D721Med (cell line): ENCODE measurements at regions not wholly inside any gene's neighbourhood (a gene's known extent, or its start where the extent isn't known, plus 50 kb on each side); places are given as distances from the start of the nearest gene placed in this dataset.

ENCODE experiments used
- DNase-seq: peaks from one replicate; pipeline ENCODE4 v3.0.0; 2011; ENCODE audit warnings: low spot score; ENCODE audit not compliant: insufficient read length
- FAIRE-seq: peaks from 2 replicates; lab custom pipeline; 2011; peaks lifted over from hg19 to GRCh38; lab: Jason Lieb, UNC
- CTCF ChIP-seq: IDR thresholded peaks from 2 replicates; pipeline ENCODE4 v1.5.1; 2012; ENCODE audit warnings: mild to moderate bottlenecking, control low read depth; ENCODE audit not compliant: insufficient read depth; ENCODE audit errors: missing control alignments

GRCh38 chr13:36608474-36608873 lies 65.3 kb upstream of the SERTM1 start:
- FAIRE-seq: no peak
- no peak for DNase-seq
- no peak for TF ChIP-seq CTCF

GRCh38 chr13:36612230-36612629 lies 61.6 kb upstream of the SERTM1 start:
- TF ChIP-seq CTCF: no peak
- FAIRE-seq (no peak), DNase-seq (no peak)

GRCh38 chr13:36616706-36617105 lies 57.1 kb upstream of the SERTM1 start:
- FAIRE-seq (no peak), DNase-seq (no peak)
- no peak for TF ChIP-seq CTCF

- FAIRE-seq (no peak), DNase-seq (no peak)
- TF ChIP-seq CTCF: no peak
These were observed 54.3 kb upstream of the SERTM1 start for GRCh38 chr13:36619535-36619934.
